Epithelial cell of proximal tubule (primary cell): ENCODE measurements at regions not wholly inside any gene's neighbourhood (a gene's known extent, or its start where the extent isn't known, plus 50 kb on each side); places are given as distances from the start of the nearest gene placed in this dataset.

Experiments
- DNase-seq: peaks from one replicate; pipeline ENCODE4 v3.0.0-alpha.2; 2011; ENCODE audit warnings: low read depth
- H3K4me3 ChIP-seq: 2 replicates; pipeline ENCODE4 v1.5.1; 2011; ENCODE audit warnings: low read depth, mild to moderate bottlenecking, low read length
- TF ChIP-seq, protein P1 (sequence below): conservative IDR thresholded peaks from 2 replicates; pipeline ENCODE4 v1.5.1; 2012; ENCODE audit warnings: low read depth, mild to moderate bottlenecking, low read length

DNA sequence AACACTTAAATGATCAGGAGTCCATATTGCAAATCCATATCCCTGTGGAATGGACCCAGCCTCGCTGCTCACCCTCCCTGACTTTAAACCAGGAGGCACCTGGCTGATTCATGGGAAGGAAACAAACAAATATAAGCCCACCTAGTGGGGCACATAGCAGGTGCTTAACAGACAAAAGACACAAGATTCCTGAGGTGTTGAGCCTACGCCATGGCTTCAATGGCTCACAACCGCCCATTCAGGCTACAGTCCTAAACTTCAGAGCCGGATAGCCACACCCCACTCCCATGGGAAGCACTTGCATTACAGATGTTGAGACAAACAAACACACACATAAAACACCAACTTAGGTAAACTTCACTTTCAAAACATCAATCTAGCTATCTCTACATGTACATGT, 359.9 kb downstream of the ICE1 start:
- no peak overlapping the region for H3K4me3 ChIP-seq
- no peak for DNase-seq
- TF ChIP-seq, protein P1, sequence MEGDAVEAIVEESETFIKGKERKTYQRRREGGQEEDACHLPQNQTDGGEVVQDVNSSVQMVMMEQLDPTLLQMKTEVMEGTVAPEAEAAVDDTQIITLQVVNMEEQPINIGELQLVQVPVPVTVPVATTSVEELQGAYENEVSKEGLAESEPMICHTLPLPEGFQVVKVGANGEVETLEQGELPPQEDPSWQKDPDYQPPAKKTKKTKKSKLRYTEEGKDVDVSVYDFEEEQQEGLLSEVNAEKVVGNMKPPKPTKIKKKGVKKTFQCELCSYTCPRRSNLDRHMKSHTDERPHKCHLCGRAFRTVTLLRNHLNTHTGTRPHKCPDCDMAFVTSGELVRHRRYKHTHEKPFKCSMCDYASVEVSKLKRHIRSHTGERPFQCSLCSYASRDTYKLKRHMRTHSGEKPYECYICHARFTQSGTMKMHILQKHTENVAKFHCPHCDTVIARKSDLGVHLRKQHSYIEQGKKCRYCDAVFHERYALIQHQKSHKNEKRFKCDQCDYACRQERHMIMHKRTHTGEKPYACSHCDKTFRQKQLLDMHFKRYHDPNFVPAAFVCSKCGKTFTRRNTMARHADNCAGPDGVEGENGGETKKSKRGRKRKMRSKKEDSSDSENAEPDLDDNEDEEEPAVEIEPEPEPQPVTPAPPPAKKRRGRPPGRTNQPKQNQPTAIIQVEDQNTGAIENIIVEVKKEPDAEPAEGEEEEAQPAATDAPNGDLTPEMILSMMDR = no peak

DNA sequence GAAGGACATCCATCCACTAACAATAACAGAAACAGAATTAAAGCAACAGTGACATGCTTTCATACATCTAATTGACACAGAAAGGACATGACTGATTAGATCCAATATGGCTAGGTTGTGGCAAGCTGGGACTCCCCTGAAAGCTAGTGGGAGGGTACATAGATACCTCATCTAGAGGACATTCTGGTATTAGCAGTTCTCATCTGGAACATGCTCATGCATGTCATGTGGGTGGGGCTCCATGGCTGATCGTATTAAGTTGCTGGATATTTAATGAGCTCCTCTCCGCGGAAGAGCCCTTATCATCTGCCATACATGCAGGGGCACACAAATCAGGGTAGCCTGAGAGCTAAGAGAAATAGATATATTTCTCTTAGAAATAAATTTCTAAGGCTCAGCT, 358.9 kb downstream of the ICE1 start:
- TF ChIP-seq, protein P1 = no peak
- no peak overlapping the region for H3K4me3 ChIP-seq
- no peak for DNase-seq

DNA sequence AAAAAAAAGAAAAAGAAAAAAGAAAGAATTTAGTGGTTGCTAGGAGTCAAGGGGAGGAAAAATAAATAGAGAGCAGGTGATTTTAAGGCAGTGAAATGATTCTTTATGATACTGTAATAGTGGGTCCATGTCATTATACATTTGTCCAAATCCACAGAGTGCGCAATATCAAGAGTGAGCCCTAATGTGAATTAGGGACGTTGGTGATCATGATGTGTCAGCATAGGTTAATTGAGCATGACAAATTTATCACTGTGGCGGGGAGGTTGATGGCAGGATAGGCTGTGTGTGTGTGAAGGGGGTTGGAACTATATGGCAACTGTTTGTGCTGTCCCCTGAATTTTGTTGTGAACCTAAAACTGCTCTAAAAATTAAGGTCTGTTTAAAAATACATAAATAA, 357.8 kb downstream of the ICE1 start:
- DNase-seq = no peak
- TF ChIP-seq, protein P1 = no peak
- no peak overlapping the region for H3K4me3 ChIP-seq

DNA sequence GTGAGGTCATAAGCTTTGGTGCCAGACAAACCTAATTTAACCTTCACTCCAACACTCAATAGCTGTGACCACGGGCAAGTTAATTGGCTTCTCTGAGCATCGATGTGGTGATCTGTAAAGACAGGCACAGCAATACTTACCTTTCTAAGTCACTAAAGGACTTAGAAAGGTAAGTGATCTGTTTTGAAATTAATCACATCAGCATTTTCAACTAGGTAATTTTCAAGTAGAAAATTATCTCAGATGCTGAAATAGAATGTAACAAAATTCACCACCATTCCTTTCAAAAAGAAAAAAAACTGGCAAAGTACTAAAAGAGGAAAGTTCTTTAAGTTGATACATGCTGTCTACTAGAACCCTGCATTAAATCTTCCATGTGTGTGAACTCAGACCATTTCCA, 354.5 kb downstream of the ICE1 start:
- no peak overlapping the region for H3K4me3 ChIP-seq
- TF ChIP-seq, protein P1 = no peak
- no peak for DNase-seq

DNA sequence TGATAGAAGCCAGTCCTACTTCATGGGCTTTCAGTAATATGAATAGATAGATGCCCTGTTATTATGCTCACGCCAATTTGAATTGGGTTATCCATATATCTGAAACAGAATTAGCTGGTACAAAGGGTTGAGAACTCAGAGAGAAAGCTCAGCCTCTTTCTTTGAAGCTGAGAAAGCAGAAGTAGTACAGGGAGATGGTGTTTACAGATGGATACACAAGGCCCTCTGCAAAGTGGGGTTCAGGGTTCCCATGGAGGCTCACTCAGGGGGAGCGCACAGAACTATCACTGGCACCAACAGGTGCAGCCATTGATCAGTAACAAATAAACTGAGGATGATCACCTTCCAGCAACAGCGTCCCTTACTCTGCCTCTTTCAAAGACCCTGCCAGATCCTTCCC, 349.7 kb downstream of the ICE1 start:
- no peak overlapping the region for H3K4me3 ChIP-seq
- no peak for DNase-seq
- TF ChIP-seq, protein P1 = no peak

DNA sequence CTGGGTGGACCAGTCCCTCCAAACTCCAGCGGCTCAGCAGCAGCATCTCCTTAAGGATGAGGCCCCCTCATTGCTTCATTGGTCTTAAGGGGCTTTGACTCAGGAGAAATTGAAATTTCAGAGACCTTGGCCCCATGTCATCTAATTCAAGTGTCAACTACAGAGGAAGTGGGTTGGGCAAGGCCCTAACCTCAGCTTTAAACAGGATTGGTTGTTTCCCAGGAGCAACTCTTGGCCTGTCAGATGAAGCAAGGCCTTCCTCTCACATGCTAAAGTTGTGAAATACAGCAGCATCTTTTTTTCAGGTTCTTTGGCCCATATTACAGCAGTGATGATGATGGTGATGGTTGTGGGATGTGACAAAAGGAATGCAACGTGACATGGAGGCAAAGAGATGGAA, 348.3 kb downstream of the ICE1 start:
- DNase-seq = no peak
- TF ChIP-seq, protein P1 = no peak
- H3K4me3 ChIP-seq = no peak overlapping the region

DNA sequence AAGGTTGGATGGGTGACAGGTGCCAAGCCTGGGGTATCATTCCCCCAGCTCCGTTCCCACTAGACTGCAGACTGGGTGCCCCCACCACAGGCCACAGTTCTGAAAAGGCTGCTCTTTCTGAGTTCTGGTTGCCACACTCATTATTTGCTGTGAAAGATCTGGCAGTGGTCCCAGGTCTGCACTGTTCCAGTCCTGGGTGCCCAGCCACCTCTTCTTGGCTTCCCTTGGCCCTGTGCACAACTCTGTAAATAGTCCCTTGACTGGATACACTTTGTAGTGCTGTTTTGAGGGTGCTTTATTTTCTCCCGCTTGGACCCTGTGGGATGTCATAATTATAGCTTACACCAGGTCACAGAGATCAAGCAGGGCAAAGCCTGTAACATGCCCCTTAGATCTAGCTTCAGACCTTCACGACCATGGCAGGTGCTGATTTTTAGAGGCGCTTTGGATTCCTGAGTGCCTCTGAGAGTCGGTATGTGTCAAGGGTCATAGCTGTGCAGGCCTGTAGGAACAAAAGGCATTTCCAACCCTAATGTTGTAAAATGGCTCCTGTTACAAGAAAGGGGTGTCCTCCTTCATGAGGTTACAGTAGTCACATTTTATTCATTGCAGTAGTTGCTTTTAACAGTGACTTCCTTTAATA, 344.9 kb downstream of the ICE1 start:
- no peak overlapping the region for H3K4me3 ChIP-seq
- TF ChIP-seq, protein P1 = no peak
- no peak for DNase-seq
